GM23248 (cell line): ENCODE measurements at regions not wholly inside any gene's neighbourhood (a gene's known extent, or its start where the extent isn't known, plus 50 kb on each side); places are given as distances from the start of the nearest gene placed in this dataset.

Source experiments
- EZH2 ChIP-seq: fragments of 200-600 bp; sonication (generic); IDR thresholded peaks from 2 replicates; pipeline ENCODE4 v1.6.1; 2018; ENCODE audit warnings: antibody characterized with exemption, mild to moderate bottlenecking; ENCODE audit not compliant: insufficient read depth, poor library complexity, severe bottlenecking
- EZH2phosphoT487 ChIP-seq: fragments of 200-600 bp; sonication (generic); IDR thresholded peaks from 2 replicates; pipeline ENCODE4 v1.6.1; 2018; ENCODE audit warnings: antibody characterized with exemption, moderate library complexity, mild to moderate bottlenecking, low read depth; ENCODE audit not compliant: insufficient read depth

DNA sequence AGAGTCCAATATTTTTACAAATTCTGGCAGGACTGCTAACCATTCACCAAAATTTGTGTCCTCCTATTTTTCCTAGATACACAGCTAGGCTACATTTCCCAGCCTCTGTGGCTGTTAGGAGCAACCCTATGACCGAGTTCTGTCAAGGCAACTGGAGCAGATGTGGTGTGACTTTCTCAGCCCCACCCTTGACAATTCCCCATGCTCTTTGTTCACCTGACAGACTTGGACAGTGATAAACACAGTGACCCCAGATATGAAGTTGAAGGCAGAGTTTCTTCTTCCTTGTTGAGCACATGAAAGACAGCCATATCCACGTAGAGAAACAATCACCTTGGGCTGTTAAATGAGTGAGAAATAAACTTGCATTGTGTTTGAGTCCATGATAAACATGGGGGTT, 1162.1 kb downstream of the SORCS3 start:
- TF ChIP-seq EZH2 (no peak), EZH2phosphoT487 (no peak)
